ENCODE measurements at regions not wholly inside any gene's neighbourhood (a gene's known extent, or its start where the extent isn't known, plus 50 kb on each side); places are given as distances from the start of the nearest gene placed in this dataset.

GRCh38 chr9:81874250-81874649 lies 54.0 kb upstream of the SPATA31D4 start:
- H3K4me3 ChIP-seq (ENCODE audit: control insufficient read depth in 2 of 3, extremely low read depth in 1 of 3, insufficient read depth in 2 of 3, low read depth in 1 of 3, low read length in 3 of 3): no peak overlapping the region
- H3K27me3 ChIP-seq (ENCODE audit: control insufficient read depth, extremely low read depth, insufficient read depth, low read length): no peaks in the 10 kb centered on the region
- H3K27ac ChIP-seq (ENCODE audit: control insufficient read depth, insufficient read depth, low read length): no peak overlapping the region
- peaks cover 5% of the 10 kb centered on the region for H3K4me1 ChIP-seq (ENCODE audit: control insufficient read depth, extremely low read depth, insufficient read depth, low read length)
- H2AFZ ChIP-seq (ENCODE audit: control insufficient read depth, low read length): no peak overlapping the region
- no peaks in the 10 kb centered on the region for H3K9me3 ChIP-seq (ENCODE audit: control insufficient read depth, low read depth, low read length)
- no peaks in the 10 kb centered on the region for H3K9me1 ChIP-seq (ENCODE audit: control insufficient read depth, extremely low read depth, insufficient read depth, low read length)
- H3K79me2 ChIP-seq (ENCODE audit: control insufficient read depth, insufficient read depth, low read length): no peaks in the 10 kb centered on the region
- H3K9ac ChIP-seq (ENCODE audit: control insufficient read depth, extremely low read depth, insufficient read depth, low read length): no peak overlapping the region
- H3K36me3 ChIP-seq (ENCODE audit: control insufficient read depth in 2 of 2, extremely low read depth in 1 of 2, insufficient read depth in 2 of 2, low read length in 2 of 2): no peaks in the 10 kb centered on the region
- no peak for FAIRE-seq
- H4K20me1 ChIP-seq (ENCODE audit: control insufficient read depth, extremely low read depth, insufficient read depth, low read length): no peaks in the 10 kb centered on the region
- no peak for TF ChIP-seq EZH2 (IDR thresholded peaks at IDR 0.05; ENCODE audit: low read length)
- no peak for TF ChIP-seq CTCF (optimal IDR thresholded peaks at IDR 0.05 in 1 of 3, IDR thresholded peaks at IDR 0.05 in 1 of 3, conservative IDR thresholded peaks at IDR 0.05 in 1 of 3; ENCODE audit: extremely low read depth in 1 of 3, insufficient read depth in 2 of 3, low read length in 3 of 3)
- no peak for DNase-seq (ENCODE audit: low read depth, low spot score)
- dilution Hi-C loops (cut with MboI; ENCODE audit: extremely low pct_ligation_motif_present, low sequenced_read_pairs): no loop called here
- no peak overlapping the region for H3K4me2 ChIP-seq (ENCODE audit: control insufficient read depth, extremely low read depth, insufficient read depth, low read depth, low read length)

- Histone ChIP-seq H3K79me2 (ENCODE audit: control insufficient read depth, insufficient read depth, low read length) (no peaks in the 10 kb centered on the region), H3K27ac (ENCODE audit: control insufficient read depth, insufficient read depth, low read length) (no peak overlapping the region), H3K9me3 (ENCODE audit: control insufficient read depth, low read depth, low read length) (no peaks in the 10 kb centered on the region), H3K27me3 (ENCODE audit: control insufficient read depth, extremely low read depth, insufficient read depth, low read length) (no peaks in the 10 kb centered on the region), H3K4me3 (ENCODE audit: control insufficient read depth in 2 of 3, extremely low read depth in 1 of 3, insufficient read depth in 2 of 3, low read depth in 1 of 3, low read length in 3 of 3) (no peak overlapping the region), H3K4me2 (ENCODE audit: control insufficient read depth, extremely low read depth, insufficient read depth, low read depth, low read length) (no peak overlapping the region), H3K9ac (ENCODE audit: control insufficient read depth, extremely low read depth, insufficient read depth, low read length) (no peak overlapping the region), H2AFZ (ENCODE audit: control insufficient read depth, low read length) (peak overlapping the region; percentile 16), H3K4me1 (ENCODE audit: control insufficient read depth, extremely low read depth, insufficient read depth, low read length) (peaks cover 5% of the 10 kb centered on the region), H3K9me1 (ENCODE audit: control insufficient read depth, extremely low read depth, insufficient read depth, low read length) (no peaks in the 10 kb centered on the region), H4K20me1 (ENCODE audit: control insufficient read depth, extremely low read depth, insufficient read depth, low read length) (no peaks in the 10 kb centered on the region), H3K36me3 (ENCODE audit: control insufficient read depth in 2 of 2, extremely low read depth in 1 of 2, insufficient read depth in 2 of 2, low read length in 2 of 2) (no peaks in the 10 kb centered on the region)
- dilution Hi-C loops (cut with MboI; ENCODE audit: extremely low pct_ligation_motif_present, low sequenced_read_pairs): no loop called here
- FAIRE-seq (no peak), DNase-seq (ENCODE audit: low read depth, low spot score) (no peak)
- TF ChIP-seq CTCF (optimal IDR thresholded peaks at IDR 0.05 in 1 of 3, IDR thresholded peaks at IDR 0.05 in 1 of 3, conservative IDR thresholded peaks at IDR 0.05 in 1 of 3; ENCODE audit: extremely low read depth in 1 of 3, insufficient read depth in 2 of 3, low read length in 3 of 3): no peak
Measured at GRCh38 chr9:81874931-81875330, 53.3 kb upstream of the SPATA31D4 start.
